Activated naive CD4-positive, alpha-beta T cell (primary cell): ENCODE measurements at regions not wholly inside any gene's neighbourhood (a gene's known extent, or its start where the extent isn't known, plus 50 kb on each side); places are given as distances from the start of the nearest gene placed in this dataset.

Experiments
- DNase-seq, 4 experiments: peaks; one replicate each; lab custom pipeline; 2025; lab: John Stamatoyannopoulos, UW

DNA sequence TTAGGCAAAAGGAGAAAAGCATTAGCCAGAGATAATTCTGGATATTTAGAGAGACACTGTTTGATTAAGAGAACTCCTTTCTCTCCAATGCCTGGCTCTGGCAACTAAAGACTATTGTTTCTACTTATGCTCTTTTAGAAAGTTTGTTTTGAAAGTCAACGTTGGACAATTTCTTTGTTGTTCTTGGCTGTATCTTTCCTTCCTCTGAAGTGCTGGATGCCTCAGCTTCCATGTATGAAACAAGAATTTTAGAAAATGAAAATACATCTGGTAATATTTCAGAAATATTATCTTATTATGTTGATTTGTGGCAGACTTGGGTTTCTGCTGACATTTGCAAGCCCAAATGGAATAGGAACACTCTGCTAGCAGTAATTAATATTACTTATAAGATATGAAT is 382.6 kb downstream of the SNAPC1 start:
- no peak for DNase-seq

DNA sequence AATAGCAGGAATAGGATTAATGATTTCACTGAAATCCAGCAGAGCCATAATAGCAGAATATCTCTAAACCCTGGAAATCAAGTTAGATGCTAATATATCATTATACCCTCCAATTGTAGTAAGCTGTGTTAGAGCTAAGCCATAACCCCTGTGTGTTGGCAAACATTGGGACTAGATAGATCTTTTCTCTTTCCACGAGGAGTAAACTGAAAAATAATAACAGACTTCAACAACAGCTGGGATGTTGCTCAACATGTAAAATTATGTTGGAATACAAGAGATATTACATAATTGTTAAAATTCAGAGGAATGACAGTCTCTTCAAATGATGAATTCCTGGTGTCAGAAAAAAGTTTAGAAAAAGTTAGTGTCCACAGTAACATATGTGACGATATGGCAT is 383.8 kb downstream of the SNAPC1 start:
- no peak for DNase-seq

DNA sequence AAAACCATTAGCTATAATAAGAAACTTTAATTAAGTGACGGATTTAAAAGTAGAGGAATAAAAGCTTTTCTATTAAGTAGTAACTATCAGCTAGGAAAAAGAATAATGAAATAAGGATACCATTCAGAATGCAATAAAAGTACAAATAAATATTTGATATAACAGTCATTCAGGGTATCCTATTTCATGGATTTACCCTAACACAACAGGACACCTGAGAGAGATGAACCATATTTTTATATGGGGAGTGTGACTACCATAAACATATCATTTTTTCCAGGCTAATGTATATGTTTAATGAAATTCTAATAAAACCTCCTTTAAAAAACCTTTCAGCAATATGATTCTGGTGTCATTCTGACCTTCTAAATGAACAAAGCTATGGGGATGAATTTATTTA is 393.8 kb downstream of the SNAPC1 start:
- no peak for DNase-seq

DNA sequence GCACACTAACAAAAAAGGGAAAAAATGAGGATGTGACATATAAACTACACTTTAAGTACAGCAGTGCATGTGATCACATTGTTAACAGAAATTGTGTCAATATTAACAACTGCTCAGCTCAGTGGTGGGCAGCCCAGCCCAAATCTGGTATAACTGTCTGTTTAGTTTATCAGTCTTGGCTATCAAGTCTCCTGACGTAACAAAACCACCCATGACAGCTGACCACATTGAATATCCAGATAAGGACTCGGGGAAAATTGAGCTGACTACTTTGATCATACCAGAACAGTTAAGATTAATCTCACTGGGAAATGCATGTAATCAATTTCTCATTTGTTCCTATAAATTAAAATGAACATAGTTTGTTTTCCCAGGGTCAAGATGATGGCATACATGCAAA is 396.6 kb downstream of the SNAPC1 start:
- DNase-seq, result no peak

DNA sequence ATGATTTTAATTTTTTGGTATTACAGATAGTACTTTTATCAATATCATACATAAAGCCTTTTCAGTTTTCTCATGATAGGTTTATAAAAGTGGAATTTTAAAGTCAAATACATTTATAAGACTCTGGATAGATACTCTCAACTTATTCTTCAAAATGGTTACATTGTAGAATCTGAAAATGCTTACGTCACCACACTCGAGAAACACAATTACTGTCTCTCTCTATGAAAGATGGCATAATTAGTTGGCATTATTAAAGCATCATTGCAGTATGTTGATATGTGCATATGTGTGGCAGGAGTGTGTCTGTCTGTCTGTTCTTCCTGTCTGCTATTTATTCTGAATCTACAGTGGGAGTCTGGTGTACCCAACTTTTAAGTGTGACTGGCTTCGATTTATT is 397.1 kb downstream of the SNAPC1 start:
- no peak for DNase-seq

DNA sequence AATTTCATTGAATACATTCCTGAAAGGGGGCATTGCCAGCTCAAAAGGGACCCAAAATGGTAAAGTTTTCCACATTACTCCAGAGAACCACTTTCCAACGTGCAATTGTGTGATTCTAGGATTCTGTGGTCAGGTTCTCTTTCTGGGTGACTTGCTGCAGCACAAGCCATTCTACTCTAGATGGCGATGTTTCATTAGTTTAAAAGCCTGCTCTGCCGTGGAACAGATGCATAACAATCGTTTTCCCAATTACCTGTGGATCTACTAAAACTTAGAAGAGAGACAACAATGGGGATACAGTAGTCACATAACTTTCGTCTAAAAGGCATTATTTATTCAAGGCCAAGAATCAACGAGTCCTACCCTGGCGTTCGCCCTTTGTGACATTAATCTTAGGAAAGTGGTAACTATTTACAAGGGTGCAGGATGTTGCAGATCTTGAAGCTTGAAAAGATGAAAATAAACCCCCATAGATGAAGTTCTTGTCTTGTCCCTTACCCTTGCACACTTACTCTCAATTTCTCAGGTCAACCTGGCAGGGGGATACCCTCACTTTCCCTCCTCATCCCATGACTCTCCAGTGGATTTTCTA is 400.9 kb downstream of the SNAPC1 start:
- DNase-seq, result no peak

DNA sequence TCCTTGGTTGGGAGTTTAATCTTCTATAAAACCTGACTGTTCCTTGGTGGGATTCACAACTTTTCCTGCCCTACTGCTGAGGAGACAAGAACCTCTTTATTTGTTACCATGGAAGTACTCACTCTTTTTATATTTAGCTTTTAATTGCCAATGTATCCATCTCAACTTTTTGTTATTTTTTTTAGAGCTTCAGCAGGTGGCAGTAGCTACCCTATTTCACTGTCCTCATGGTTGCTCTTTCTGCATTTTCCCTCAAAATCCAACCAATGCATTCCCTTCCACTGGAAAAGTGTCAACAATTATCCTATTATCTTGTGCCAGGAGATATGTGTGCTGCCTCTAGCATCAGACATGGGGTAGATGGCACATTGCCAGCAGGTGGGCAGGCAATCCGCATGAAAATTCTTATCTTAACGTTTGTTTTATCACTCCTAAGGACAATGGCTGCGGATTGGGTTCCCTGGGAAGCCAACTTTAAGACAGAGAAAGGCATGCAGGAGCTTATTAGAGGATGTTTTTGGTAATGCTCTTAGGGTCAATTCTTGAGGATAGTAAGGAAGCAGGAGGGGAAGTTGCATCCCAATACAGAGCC is 406.4 kb downstream of the SNAPC1 start:
- DNase-seq, result no peak

DNA sequence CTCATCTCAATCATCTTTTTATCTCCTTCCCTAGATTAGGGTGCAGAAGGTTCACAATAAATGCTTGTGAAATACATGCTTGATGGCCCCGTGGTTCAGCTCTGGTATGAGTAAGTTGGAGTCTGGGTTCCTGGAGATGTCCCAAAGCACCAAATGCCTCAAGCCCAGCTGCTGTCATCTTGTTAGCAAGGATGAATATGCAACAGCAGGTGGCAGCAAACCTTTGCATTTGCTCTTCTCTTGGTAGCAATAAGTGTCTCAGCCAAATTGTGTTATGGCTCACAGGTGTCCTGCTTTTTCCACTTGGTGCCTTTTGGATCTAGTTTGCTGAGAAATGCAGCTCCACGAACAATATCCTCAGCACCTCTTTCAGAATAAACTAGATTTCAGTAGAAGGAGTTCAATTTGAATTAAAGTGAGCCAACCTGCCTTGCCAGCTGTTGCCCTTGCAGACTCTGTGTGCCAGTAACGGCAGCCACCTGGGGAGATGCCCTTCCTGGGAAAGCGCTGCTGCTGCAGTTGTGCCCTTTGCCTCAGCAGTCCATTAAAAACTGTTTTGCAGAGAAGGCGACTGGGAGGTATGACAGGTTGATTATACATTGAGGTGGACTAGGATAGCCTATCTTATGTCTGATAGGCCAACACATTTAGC is 417.3 kb downstream of the SNAPC1 start:
- no peak for DNase-seq

DNA sequence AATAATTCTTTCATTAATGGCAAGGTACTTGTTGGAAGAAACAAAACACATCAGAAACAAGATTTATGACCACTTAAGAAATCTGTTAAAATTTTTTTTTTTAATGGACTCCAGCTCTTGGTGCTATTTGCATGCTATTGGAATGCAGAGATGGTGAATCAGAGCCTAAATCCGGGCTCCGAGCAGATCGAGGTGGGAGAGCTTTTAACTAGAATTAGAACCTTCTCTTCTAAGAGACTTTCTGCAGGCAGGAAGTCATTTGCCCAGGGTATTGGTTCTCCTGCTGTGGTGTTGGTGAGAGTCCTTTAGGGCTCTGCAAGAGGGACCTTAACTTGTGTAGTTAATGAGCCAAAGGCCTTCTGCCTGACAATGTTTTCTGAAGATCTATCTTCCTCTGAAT is 419.4 kb downstream of the SNAPC1 start:
- DNase-seq, result no peak

DNA sequence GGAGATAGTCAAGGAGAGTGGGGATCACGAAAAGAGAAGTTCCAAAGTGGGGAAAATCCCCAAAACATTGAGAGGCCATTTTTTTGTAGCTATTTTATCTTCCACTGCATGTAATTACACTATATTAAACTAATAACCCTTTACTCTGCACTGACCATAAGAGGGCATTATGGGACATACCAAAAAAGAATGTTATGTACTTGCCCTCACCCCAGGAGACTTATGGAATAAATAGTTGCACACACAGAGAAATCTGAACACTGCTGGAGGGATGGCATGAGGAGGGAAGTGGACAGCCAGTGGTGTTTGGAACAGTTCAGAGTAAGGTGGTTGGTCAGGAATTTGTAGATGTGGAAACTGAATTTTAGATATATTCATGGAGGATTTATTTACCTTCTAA is 422.9 kb downstream of the SNAPC1 start:
- DNase-seq, result no peak

DNA sequence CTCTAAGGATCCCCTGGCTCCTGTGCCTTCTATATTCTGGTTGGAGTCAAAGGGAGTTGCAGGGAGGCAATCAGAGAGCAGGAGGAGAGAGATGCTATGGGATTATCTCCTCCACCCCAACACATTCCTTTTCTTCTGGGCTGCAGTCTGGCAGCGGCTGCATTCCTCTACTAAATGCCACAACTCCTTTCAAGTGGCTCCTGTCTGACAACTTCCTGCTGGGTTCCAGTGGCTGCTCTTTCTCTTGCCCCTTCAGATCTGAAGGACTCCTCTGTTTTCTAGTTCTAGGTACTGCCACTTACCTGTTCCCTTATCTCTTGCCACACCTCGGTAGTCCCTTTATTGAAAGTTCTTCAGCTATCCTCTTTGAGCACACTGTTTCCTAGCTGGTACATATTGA is 425.0 kb downstream of the SNAPC1 start:
- DNase-seq, result no peak

DNA sequence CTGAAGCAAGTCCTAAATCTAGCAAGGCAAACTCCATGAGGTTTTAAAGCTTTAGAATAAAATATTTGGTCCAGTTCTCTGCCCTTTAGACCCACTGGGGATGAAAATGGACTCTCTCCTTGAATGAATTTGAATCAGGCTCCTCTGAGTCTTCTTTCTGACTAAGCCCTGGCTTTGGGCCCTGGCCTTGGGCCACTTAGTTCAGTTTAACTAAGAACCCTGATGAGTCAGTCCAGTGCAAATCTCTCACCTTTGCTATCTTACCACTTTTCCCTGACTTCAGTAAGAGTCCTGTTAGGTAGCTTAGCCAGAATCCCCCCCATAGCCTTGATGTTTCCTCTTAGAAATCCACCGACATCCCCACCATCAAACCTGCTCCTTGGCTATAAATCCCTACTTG is 427.5 kb downstream of the SNAPC1 start:
- DNase-seq, result no peak

DNA sequence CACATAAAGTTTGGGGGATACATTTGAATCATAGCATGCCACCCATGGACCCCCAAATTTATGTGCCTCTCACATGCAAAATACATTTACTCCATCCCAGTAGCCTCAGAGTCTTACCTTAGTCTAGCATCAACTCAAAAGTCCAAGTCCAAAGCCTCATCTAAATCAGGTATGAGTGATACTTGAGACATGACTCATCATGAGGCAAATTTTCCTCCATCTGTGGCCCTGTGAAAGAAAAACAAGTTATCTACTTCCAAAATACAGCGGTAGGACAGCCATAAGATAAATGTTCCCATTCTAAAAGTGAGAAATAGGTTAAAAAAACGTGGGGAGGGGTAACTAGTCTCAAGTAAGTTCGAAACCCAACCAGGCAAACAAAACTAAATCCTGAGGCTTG is 444.2 kb downstream of the SNAPC1 start:
- DNase-seq, result no peak

DNA sequence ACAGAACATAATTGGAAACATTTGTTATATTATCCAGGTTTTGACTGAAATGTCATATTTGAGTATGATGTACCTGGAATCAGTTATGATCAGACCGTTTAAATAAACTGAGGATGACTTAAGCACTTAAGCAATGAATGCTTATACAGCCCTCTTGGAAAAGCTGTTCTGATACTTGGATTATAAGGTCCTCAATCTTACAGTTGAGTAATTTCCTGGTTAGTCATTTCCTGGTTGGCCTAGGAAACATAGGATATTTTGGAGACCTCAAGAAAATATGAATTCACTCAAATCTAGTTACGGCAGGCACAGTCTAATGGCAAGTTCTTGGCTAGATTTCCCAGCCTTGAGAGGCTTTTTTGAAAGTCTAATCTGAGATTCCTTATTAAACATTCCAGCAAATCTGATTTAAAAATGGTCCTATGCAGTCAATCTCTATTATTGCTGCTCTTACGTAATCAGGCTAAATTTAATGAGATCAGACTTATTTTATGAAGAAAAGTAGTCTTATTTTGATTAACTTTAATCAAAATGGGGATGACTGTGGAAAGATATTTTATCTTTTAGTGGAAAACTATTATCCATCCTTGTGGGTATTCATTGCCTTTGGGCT is 447.2 kb downstream of the SNAPC1 start:
- no peak for DNase-seq

DNA sequence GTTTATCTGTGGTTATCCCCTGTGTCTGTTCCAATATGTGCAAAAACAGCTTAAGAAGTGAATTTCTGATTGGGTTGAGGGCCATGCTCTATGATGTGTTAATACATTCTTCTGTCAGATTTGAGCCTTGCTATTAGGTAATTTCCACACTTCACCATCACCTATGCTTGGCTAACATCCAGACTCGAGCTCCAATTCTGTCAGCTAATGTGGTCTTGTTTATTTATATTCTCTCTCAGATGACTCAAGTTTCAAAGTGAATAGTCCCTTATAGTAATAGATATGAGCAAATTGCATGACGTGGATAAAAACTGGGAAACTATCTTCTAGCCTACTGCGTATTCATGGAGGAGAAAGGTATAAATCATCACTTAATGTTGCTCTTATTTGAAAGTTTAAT is 451.3 kb downstream of the SNAPC1 start:
- no peak for DNase-seq

DNA sequence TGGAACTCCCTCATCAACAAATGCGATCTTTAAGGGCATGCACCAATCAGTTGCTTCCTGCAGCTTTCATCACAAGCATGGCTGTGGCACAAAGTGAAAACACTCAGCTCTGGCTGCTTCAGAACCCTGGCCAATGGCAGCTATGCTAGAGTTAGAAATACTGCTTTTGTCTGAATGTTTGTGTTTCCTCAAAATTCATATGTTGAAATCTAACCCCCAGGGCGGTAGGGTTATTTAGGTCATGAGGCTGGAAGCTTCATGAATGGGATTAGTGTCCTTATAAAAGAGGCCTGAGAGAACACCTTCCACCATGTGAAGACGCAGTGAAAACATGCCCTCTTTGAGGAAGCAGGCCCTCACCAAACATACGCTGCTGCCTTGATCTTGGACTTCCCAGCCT is 453.9 kb downstream of the SNAPC1 start:
- no peak for DNase-seq

DNA sequence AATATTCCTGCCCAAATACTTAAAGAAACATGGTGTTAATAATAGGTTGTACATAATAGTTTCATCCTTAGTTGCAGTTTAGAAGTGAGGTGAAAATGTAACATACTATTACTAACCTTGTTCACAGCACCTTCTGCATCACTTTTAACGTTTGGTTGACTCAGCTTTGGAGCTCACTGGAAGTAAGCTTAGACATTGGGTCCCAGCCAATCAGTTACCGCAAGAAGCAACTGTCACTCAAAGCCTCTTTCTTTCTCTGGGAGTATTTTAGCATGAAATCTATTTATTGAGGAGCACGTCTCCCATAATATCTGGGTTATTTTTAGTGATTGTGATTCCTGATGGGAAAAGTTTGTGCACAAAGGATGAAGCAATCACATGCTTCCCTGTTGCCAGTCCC is 472.6 kb downstream of the SNAPC1 start:
- DNase-seq, result no peak

DNA sequence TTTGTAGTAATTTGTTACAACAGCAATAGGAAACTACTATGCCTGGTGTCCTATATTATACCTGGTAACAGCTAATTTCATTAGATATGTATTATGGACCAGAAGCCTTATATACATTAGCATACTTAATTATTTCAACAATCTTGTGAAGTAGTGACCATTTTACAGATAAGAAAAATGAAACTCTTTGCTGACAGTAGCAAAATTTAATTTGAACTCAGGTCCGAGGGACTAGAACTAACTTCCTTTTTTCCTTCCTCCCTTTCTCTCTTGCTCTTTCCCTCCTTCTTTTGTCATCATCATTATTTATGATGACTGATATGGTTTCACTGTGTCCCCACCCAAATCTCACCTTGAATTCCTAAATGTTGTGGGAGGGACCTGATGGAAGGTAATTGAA is 482.0 kb downstream of the SNAPC1 start:
- DNase-seq, result no peak

DNA sequence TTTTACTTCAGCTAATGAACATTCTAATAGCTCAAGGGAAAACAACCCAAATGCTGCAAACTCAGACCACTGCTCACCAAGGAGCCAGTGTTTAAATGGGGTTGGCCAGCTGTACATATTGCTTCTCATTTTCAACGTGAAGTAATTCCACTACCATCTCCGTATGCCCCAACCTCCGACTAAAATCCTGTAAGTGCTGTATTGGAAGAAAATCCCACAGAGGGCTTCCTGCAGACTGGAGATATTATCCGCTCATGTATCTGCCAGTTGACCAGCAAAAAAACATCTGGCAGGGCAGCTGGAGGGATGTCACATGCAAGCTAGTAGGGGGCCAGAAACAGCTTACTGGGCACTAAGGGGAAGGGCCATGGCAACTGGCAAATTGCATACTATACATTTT is 485.0 kb downstream of the SNAPC1 start:
- DNase-seq, result no peak

DNA sequence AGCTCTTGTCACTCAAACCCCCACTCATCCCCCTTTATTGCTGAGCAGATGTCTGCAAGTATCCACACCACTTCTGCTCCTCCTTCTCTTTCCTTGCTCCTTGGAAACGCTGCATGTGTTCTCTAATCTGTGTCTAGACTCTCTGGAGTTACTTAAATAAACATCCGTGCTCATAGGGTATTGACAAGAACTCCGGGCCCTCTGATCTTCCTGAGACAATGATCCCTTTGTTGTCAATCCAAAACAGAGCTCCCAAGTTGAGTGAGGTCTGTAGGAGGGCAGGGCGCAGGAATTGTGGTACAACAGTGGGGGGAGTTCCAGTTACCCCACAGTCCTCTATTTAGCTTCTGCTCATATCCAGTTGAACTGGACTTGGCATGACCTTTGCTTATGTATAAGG is 489.0 kb downstream of the SNAPC1 start:
- DNase-seq, result no peak

DNA sequence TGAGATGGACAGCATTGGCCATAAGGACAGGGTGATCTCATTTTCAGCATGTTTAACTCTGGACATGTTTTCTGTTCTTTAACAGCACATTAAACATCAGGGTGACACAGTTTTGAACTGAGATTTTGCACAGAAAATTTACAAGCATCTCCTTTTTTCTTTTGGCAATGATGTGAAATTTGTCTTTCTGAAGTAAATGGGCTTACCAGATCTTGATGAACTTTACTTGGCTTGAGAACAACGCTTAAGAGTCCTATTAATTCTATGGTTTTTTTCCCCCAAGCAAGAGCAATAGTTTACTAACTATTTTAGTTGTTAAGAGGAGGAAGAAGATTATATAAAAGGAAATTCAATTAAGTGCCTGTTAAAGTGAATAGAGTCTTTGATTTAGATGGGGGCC is 491.0 kb downstream of the SNAPC1 start:
- DNase-seq, result no peak

DNA sequence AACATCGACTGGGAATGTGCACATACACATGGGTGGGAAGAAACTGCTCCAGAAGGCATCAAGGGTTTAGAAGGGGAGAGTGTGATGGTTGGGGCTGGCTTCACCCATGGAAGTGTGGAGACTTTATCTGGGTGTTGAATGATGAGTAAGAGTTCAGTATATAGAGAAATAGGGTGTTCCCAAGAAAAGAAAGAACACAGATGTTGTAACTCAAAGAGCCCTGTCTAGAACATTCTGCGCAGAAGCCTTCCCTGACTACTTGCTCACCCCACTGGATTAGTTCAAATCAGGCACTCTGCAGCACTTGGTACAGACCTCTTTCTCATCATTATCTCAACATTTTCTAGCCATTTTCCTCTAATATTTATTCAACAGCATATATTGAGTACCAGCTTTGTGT is 491.7 kb downstream of the SNAPC1 start:
- DNase-seq, result no peak

DNA sequence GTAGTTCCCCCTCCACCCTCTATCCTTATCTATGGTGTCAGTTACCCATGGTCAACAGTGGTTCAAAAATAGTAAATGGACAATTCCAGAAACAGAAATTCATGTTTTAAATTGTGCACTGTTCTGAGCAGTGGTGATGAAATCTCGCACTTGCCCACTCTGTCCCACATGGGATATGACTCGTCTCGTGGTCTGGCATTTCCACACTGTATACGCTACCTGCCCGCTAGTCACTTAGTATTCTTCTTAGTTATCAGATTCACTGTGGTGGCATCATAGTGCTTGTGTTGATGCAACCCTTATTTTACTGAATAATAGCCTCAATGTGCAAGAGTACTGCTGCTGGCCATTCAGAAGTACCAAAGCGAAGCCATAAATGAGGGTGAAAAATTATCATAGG is 507.0 kb downstream of the SNAPC1 start:
- DNase-seq, result no peak

DNA sequence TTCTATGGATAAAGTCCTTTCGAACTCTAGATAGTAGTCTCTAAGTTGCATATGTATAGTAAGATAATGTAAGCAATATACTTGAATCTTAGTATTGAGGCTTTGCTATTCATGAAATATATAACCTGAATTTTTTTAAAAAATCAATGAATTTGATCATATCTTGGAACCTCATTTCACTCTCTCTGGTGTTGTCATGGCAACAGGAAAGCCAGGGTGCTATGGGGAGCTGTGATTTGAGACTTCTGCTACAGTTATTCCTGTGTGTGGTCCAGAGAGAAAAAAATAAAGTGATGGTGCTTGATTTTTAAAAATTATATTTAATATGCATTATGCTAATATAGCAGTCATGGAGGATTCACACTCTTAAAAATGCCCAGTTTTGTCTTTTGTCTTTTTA is 508.0 kb downstream of the SNAPC1 start:
- no peak for DNase-seq
